ENCODE measurements at regions not wholly inside any gene's neighbourhood (a gene's known extent, or its start where the extent isn't known, plus 50 kb on each side); places are given as distances from the start of the nearest gene placed in this dataset.
"Not testable (repeated sequence)": the region's sequence is repeated elsewhere in the genome, so short reads cannot be mapped to it uniquely, and the experiment has no call there.

- H3K27me3 ChIP-seq (ENCODE audit: control insufficient read depth in 1 of 2, insufficient read depth in 1 of 2, low read length in 2 of 2); H3K79me1 ChIP-seq (replicated peaks; ENCODE audit: low read length, poor library complexity, severe bottlenecking); H2BK5ac ChIP-seq (ENCODE audit: low read depth, low read length, poor library complexity, severe bottlenecking); H3K14ac ChIP-seq (ENCODE audit: low read length in 2 of 2); H4K8ac ChIP-seq (ENCODE audit: low read length); H2BK120ac ChIP-seq (ENCODE audit: low read depth, low read length); H3K18ac ChIP-seq (ENCODE audit: low read depth in 1 of 2, low read length in 2 of 2); H3K9ac ChIP-seq (ENCODE audit: low read length); H2BK15ac ChIP-seq (ENCODE audit: low read depth, poor library complexity, severe bottlenecking); DNase-seq; H3K4me2 ChIP-seq (ENCODE audit: low read length, poor library complexity, severe bottlenecking); H4K91ac ChIP-seq (ENCODE audit: low read length); H2AFZ ChIP-seq (ENCODE audit: low read depth, low read length); H3K4me1 ChIP-seq (ENCODE audit: control insufficient read depth, insufficient read depth, low read depth, low read length); H3K27ac ChIP-seq (ENCODE audit: low read length, poor library complexity, severe bottlenecking); H2BK12ac ChIP-seq (ENCODE audit: low read length in 2 of 2); H3K36me3 ChIP-seq (ENCODE audit: control insufficient read depth in 1 of 2, insufficient read depth in 2 of 2, low read depth in 1 of 2, low read length in 2 of 2); H3K4me3 ChIP-seq (ENCODE audit: insufficient read depth in 1 of 2, low read depth in 1 of 2, low read length in 2 of 2); H2AK5ac ChIP-seq (ENCODE audit: low read length, severe bottlenecking); H3K23ac ChIP-seq (ENCODE audit: low read length in 2 of 2); H3K4ac ChIP-seq (ENCODE audit: low read depth in 1 of 2, low read length in 2 of 2): not testable (repeated sequence)
- WGBS: 84% methylated on average over 7 of the region's 7 CpGs
- peaks cover 20% of the 10 kb centered on the region for H3K9me3 ChIP-seq (ENCODE audit: control insufficient read depth, low read length)
Measured at GRCh38 chr10:64204504-64204903, 683.3 kb downstream of the REEP3 start.

DNA sequence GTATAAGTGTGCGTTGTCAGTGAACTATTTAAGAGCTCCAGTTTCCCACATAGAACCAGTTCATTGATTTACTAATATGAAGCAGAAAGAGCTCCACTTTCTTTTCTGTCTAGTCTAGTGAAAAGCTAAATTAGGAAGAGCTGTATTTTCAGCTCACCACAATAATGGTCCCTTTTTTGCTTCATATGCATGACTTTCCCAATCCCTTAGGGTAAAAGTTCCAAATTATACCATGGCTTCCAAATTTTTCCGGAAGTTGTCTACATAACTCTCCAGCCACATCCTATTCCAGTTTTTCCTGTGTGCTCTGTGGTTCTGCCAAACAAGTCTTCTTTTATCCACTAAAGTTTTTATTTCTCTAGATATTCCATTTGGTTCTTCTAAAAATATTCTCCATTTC is 685.2 kb downstream of the REEP3 start:
- Histone ChIP-seq H2BK120ac (ENCODE audit: low read depth, low read length) (no peak overlapping the region), H3K4ac (ENCODE audit: low read depth in 1 of 2, low read length in 2 of 2) (no peak overlapping the region), H3K36me3 (ENCODE audit: control insufficient read depth in 1 of 2, insufficient read depth in 2 of 2, low read depth in 1 of 2, low read length in 2 of 2) (no peaks in the 10 kb centered on the region), H2BK12ac (ENCODE audit: low read length in 2 of 2) (no peak overlapping the region), H3K4me2 (ENCODE audit: low read length, poor library complexity, severe bottlenecking) (no peak overlapping the region), H3K27me3 (ENCODE audit: control insufficient read depth in 1 of 2, insufficient read depth in 1 of 2, low read length in 2 of 2) (no peaks in the 10 kb centered on the region), H3K14ac (ENCODE audit: low read length in 2 of 2) (no peak overlapping the region), H2AFZ (ENCODE audit: low read depth, low read length) (no peak overlapping the region), H3K27ac (ENCODE audit: low read length, poor library complexity, severe bottlenecking) (no peak overlapping the region), H3K23ac (ENCODE audit: low read length in 2 of 2) (no peak overlapping the region), H3K79me1 (replicated peaks; ENCODE audit: low read length, poor library complexity, severe bottlenecking) (no peaks in the 10 kb centered on the region), H2BK5ac (ENCODE audit: low read depth, low read length, poor library complexity, severe bottlenecking) (no peak overlapping the region), H3K4me3 (ENCODE audit: insufficient read depth in 1 of 2, low read depth in 1 of 2, low read length in 2 of 2) (no peak overlapping the region), H2AK5ac (ENCODE audit: low read length, severe bottlenecking) (no peak overlapping the region), H3K4me1 (ENCODE audit: control insufficient read depth, insufficient read depth, low read depth, low read length) (no peaks in the 10 kb centered on the region), H3K9me3 (ENCODE audit: control insufficient read depth, low read length) (peaks cover 32% of the 10 kb centered on the region), H4K8ac (ENCODE audit: low read length) (no peak overlapping the region), H3K9ac (ENCODE audit: low read length) (no peak overlapping the region), H4K91ac (ENCODE audit: low read length) (no peak overlapping the region), H2BK15ac (ENCODE audit: low read depth, poor library complexity, severe bottlenecking) (no peak overlapping the region), H3K18ac (ENCODE audit: low read depth in 1 of 2, low read length in 2 of 2) (no peak overlapping the region)
- 91% methylated on average over 1 of the region's 2 CpGs for WGBS
- DNase-seq: no peak

GRCh38 chr10:64209561-64209960 is 688.4 kb downstream of the REEP3 start:
- no peak for DNase-seq
- Histone ChIP-seq H3K18ac (ENCODE audit: low read depth in 1 of 2, low read length in 2 of 2) (no peak overlapping the region), H2BK12ac (ENCODE audit: low read length in 2 of 2) (no peak overlapping the region), H4K8ac (ENCODE audit: low read length) (no peak overlapping the region), H3K4me3 (ENCODE audit: insufficient read depth in 1 of 2, low read depth in 1 of 2, low read length in 2 of 2) (no peak overlapping the region), H3K36me3 (ENCODE audit: control insufficient read depth in 1 of 2, insufficient read depth in 2 of 2, low read depth in 1 of 2, low read length in 2 of 2) (no peaks in the 10 kb centered on the region), H2AK5ac (ENCODE audit: low read length, severe bottlenecking) (no peak overlapping the region), H3K23ac (ENCODE audit: low read length in 2 of 2) (no peak overlapping the region), H3K27me3 (ENCODE audit: control insufficient read depth in 1 of 2, insufficient read depth in 1 of 2, low read length in 2 of 2) (no peaks in the 10 kb centered on the region), H2BK15ac (ENCODE audit: low read depth, poor library complexity, severe bottlenecking) (no peak overlapping the region), H2BK120ac (ENCODE audit: low read depth, low read length) (no peak overlapping the region), H2AFZ (ENCODE audit: low read depth, low read length) (no peak overlapping the region), H3K79me1 (replicated peaks; ENCODE audit: low read length, poor library complexity, severe bottlenecking) (no peaks in the 10 kb centered on the region), H3K14ac (ENCODE audit: low read length in 2 of 2) (no peak overlapping the region), H3K4ac (ENCODE audit: low read depth in 1 of 2, low read length in 2 of 2) (no peak overlapping the region), H3K4me1 (ENCODE audit: control insufficient read depth, insufficient read depth, low read depth, low read length) (no peaks in the 10 kb centered on the region), H3K9me3 (ENCODE audit: control insufficient read depth, low read length) (peaks cover 45% of the 10 kb centered on the region), H3K9ac (ENCODE audit: low read length) (no peak overlapping the region), H3K4me2 (ENCODE audit: low read length, poor library complexity, severe bottlenecking) (no peak overlapping the region), H2BK5ac (ENCODE audit: low read depth, low read length, poor library complexity, severe bottlenecking) (no peak overlapping the region), H3K27ac (ENCODE audit: low read length, poor library complexity, severe bottlenecking) (no peak overlapping the region), H4K91ac (ENCODE audit: low read length) (no peak overlapping the region)
- 87% methylated on average over 2 of the region's 3 CpGs for WGBS

DNA sequence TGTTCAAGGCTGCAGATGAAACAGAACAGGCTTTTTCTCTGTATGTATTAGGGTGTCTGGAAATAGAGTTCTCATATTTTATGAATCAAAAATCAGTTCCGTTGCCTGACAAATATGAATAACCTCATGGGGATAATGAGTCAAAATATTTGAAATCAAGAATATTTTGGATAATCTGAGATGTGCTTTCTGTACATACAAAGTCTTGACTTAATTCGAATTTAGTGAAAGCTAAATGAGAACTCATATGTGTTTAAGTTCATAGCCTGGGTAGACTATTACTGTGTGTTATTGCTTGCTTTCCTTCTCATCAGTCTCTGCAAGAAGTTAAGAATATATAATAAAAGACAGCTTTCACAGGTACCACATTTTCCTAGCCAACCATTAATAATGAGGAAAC is 689.0 kb downstream of the REEP3 start:
- no peak overlapping the region for H3K4me3 ChIP-seq (ENCODE audit: insufficient read depth in 1 of 2, low read depth in 1 of 2, low read length in 2 of 2)
- H3K36me3 ChIP-seq (ENCODE audit: control insufficient read depth in 1 of 2, insufficient read depth in 2 of 2, low read depth in 1 of 2, low read length in 2 of 2): no peaks in the 10 kb centered on the region
- H2AFZ ChIP-seq (ENCODE audit: low read depth, low read length): no peak overlapping the region
- no peak overlapping the region for H2BK12ac ChIP-seq (ENCODE audit: low read length in 2 of 2)
- no peaks in the 10 kb centered on the region for H3K27me3 ChIP-seq (ENCODE audit: control insufficient read depth in 1 of 2, insufficient read depth in 1 of 2, low read length in 2 of 2)
- no peak overlapping the region for H3K18ac ChIP-seq (ENCODE audit: low read depth in 1 of 2, low read length in 2 of 2)
- H3K9me3 ChIP-seq (ENCODE audit: control insufficient read depth, low read length): peaks cover 45% of the 10 kb centered on the region
- no peaks in the 10 kb centered on the region for H3K4me1 ChIP-seq (ENCODE audit: control insufficient read depth, insufficient read depth, low read depth, low read length)
- 89% methylated on average over 1 of the region's 2 CpGs for WGBS
- H3K23ac ChIP-seq (ENCODE audit: low read length in 2 of 2): no peak overlapping the region
- no peak overlapping the region for H3K4ac ChIP-seq (ENCODE audit: low read depth in 1 of 2, low read length in 2 of 2)
- no peak overlapping the region for H2BK120ac ChIP-seq (ENCODE audit: low read depth, low read length)
- no peak overlapping the region for H3K27ac ChIP-seq (ENCODE audit: low read length, poor library complexity, severe bottlenecking)
- H2AK5ac ChIP-seq (ENCODE audit: low read length, severe bottlenecking): no peak overlapping the region
- H2BK5ac ChIP-seq (ENCODE audit: low read depth, low read length, poor library complexity, severe bottlenecking): no peak overlapping the region
- no peak overlapping the region for H3K9ac ChIP-seq (ENCODE audit: low read length)
- H4K91ac ChIP-seq (ENCODE audit: low read length): no peak overlapping the region
- H3K4me2 ChIP-seq (ENCODE audit: low read length, poor library complexity, severe bottlenecking): no peak overlapping the region
- H3K14ac ChIP-seq (ENCODE audit: low read length in 2 of 2): no peak overlapping the region
- H2BK15ac ChIP-seq (ENCODE audit: low read depth, poor library complexity, severe bottlenecking): no peak overlapping the region
- no peaks in the 10 kb centered on the region for H3K79me1 ChIP-seq (replicated peaks; ENCODE audit: low read length, poor library complexity, severe bottlenecking)
- H4K8ac ChIP-seq (ENCODE audit: low read length): no peak overlapping the region
- DNase-seq: no peak

Data from mesenchymal stem cell (in vitro differentiated cells and primary cell).